HG03039 (cell line): ENCODE measurements at regions not wholly inside any gene's neighbourhood (a gene's known extent, or its start where the extent isn't known, plus 50 kb on each side); places are given as distances from the start of the nearest gene placed in this dataset.

Source experiments
- ATAC-seq: cut with Tn5 transposase; IDR thresholded peaks from one replicate; pipeline ENCODE4 v1.9.1; 2021; ENCODE audit warnings: mild to moderate bottlenecking, moderate library complexity; ENCODE audit not compliant: unreplicated experiment

GRCh38 chr9:113776194-113776593, 99.9 kb upstream of the ZNF618 start:
- ATAC-seq, result no peak

- no peak for ATAC-seq
These were observed 94.7 kb upstream of the ZNF618 start for GRCh38 chr9:113781381-113781780.

- ATAC-seq, result no peak
These were observed 94.2 kb upstream of the ZNF618 start for GRCh38 chr9:113781896-113782295.

GRCh38 chr9:113783475-113783874, 92.6 kb upstream of the ZNF618 start:
- ATAC-seq, result no peak

GRCh38 chr9:113785334-113785733, 90.8 kb upstream of the ZNF618 start:
- no peak for ATAC-seq

- no peak for ATAC-seq
These were observed 90.0 kb upstream of the ZNF618 start for GRCh38 chr9:113786071-113786470.

- no peak for ATAC-seq
These were observed 88.2 kb upstream of the ZNF618 start for GRCh38 chr9:113787871-113788270.

- ATAC-seq, result no peak
These were observed 87.3 kb upstream of the ZNF618 start for GRCh38 chr9:113788616-113789330.

- no peak for ATAC-seq
These were observed 86.0 kb upstream of the ZNF618 start for GRCh38 chr9:113790093-113790492.

GRCh38 chr9:113793558-113793957, 82.6 kb upstream of the ZNF618 start:
- ATAC-seq, result no peak

- ATAC-seq, result no peak
These were observed 81.4 kb upstream of the ZNF618 start for GRCh38 chr9:113794721-113795120.

- no peak for ATAC-seq
These were observed 80.2 kb upstream of the ZNF618 start for GRCh38 chr9:113795811-113796392.

GRCh38 chr9:113796646-113797426, 79.3 kb upstream of the ZNF618 start:
- no peak for ATAC-seq

- no peak for ATAC-seq
These were observed 77.8 kb upstream of the ZNF618 start for GRCh38 chr9:113798062-113799030.

- ATAC-seq, result no peak
These were observed 75.8 kb upstream of the ZNF618 start for GRCh38 chr9:113800276-113800675.

GRCh38 chr9:113803811-113804589, 72.1 kb upstream of the ZNF618 start:
- no peak for ATAC-seq

- ATAC-seq, result no peak
These were observed 70.5 kb upstream of the ZNF618 start for GRCh38 chr9:113805486-113806132.

- ATAC-seq, result no peak
These were observed 68.7 kb upstream of the ZNF618 start for GRCh38 chr9:113807173-113808061.
